HepG2 (cell line): ENCODE measurements at regions not wholly inside any gene's neighbourhood (a gene's known extent, or its start where the extent isn't known, plus 50 kb on each side); places are given as distances from the start of the nearest gene placed in this dataset.
"Not testable (repeated sequence)": the region's sequence is repeated elsewhere in the genome, so short reads cannot be mapped to it uniquely, and the experiment has no call there.

Source experiments
- ATF3 ChIP-seq: sonication (generic); formaldehyde crosslinking; IDR thresholded peaks from 2 replicates; pipeline ENCODE4 v1.4.0; 2020; ENCODE audit warnings: missing genetic modification reagents
- BCL3 ChIP-seq: sonication (generic); formaldehyde crosslinking; IDR thresholded peaks from 2 replicates; pipeline ENCODE4 v1.5.1; 2020; ENCODE audit warnings: mild to moderate bottlenecking, missing genetic modification reagents, moderate library complexity
- CTCF ChIP-seq: sonication (generic); formaldehyde crosslinking; IDR thresholded peaks from 2 replicates; pipeline ENCODE4 v1.5.0; 2020; ENCODE audit warnings: mild to moderate bottlenecking, missing genetic modification reagents, moderate library complexity
- EP300 ChIP-seq, 3 experiments: sonication (generic) in 1 of 3; formaldehyde crosslinking in 1 of 3; IDR thresholded peaks; 2 replicates each; pipeline versions ENCODE4 v1.5.1 to v1.6.1; 2011 to 2020; ENCODE audit warnings: low read depth in 2 of 3, low read length in 2 of 3, borderline replicate concordance in 1 of 3, improper control_type of control experiment in 1 of 3, mild to moderate bottlenecking in 1 of 3, missing genetic modification reagents in 1 of 3, moderate library complexity in 1 of 3
- ETV5 ChIP-seq: IDR thresholded peaks from 2 replicates; pipeline ENCODE4 v1.6.1; 2018; ENCODE audit warnings: missing biosample characterization, missing genetic modification reagents, inconsistent platforms, borderline replicate concordance
- FOXP4 ChIP-seq: sonication (generic); formaldehyde crosslinking; IDR thresholded peaks from 2 replicates; pipeline ENCODE4 v1.4.0; 2020; ENCODE audit warnings: missing genetic modification reagents
- HDAC2 ChIP-seq: sonication (generic); formaldehyde crosslinking; IDR thresholded peaks from 2 replicates; pipeline ENCODE4 v1.4.0; 2020; ENCODE audit warnings: missing genetic modification reagents
- MXI1 ChIP-seq: IDR thresholded peaks from 3 replicates; pipeline ENCODE4 v1.6.1; 2012; ENCODE audit warnings: low read depth, low read length, inconsistent platforms, borderline replicate concordance
- MYNN ChIP-seq: sonication (generic); formaldehyde crosslinking; IDR thresholded peaks from 2 replicates; pipeline ENCODE4 v1.4.0; 2020; ENCODE audit warnings: mild to moderate bottlenecking, low read depth, missing genetic modification reagents
- NFE2L2 ChIP-seq: fragments of 150-350 bp; IDR thresholded peaks from 2 replicates; pipeline ENCODE4 v1.6.1; 2014; ENCODE audit warnings: low read length
- POLR2A ChIP-seq, 2 experiments: IDR thresholded peaks; 2 replicates each; pipeline ENCODE4 v1.6.1; 2011; ENCODE audit warnings: low read depth in 2 of 2, low read length in 2 of 2, mild to moderate bottlenecking in 1 of 2, moderate library complexity in 1 of 2; ENCODE audit not compliant: insufficient read depth in 1 of 2
- ZBTB33 ChIP-seq: sonication (generic); formaldehyde crosslinking; IDR thresholded peaks from 2 replicates; pipeline ENCODE4 v1.4.0; 2020; ENCODE audit warnings: missing genetic modification reagents
- ZNF576 ChIP-seq: sonication (generic); formaldehyde crosslinking; IDR thresholded peaks from 2 replicates; pipeline ENCODE4 v1.4.0; 2020; ENCODE audit warnings: mild to moderate bottlenecking, missing genetic modification reagents

GRCh38 chr2:61594201-61594600, 56.0 kb upstream of the XPO1 start:
- not testable (repeated sequence) for TF ChIP-seq ZBTB33 (CRISPR knock-in tag); ETV5; ATF3 (CRISPR knock-in tag); HDAC2 (CRISPR knock-in tag); EP300 (IDR thresholded peaks at IDR 0.05; ENCODE audit: low read depth in 2 of 2, low read length in 2 of 2); EP300 (CRISPR knock-in tag; IDR thresholded peaks at IDR 0.05; ENCODE audit: borderline replicate concordance); ZNF576 (CRISPR knock-in tag); NFE2L2; POLR2A (IDR thresholded peaks at IDR 0.05; ENCODE audit: insufficient read depth in 1 of 2, low read depth in 2 of 2, low read length in 2 of 2); FOXP4 (CRISPR knock-in tag); MXI1; CTCF (CRISPR knock-in tag); MYNN (CRISPR knock-in tag); BCL3 (CRISPR knock-in tag)
